IMR-90 (cell line): ENCODE measurements at regions not wholly inside any gene's neighbourhood (a gene's known extent, or its start where the extent isn't known, plus 50 kb on each side); places are given as distances from the start of the nearest gene placed in this dataset.

Experiments used
- ATAC-seq: fragments of 200-7000 bp; cut with Tn5 transposase; 2 replicates; pipeline ENCODE4 v1.9.1; 2020; ENCODE audit warnings: low read depth, mild to moderate bottlenecking, moderate library complexity
- BruUV-seq: library from RNA; stranded (reverse); fragments of 400-500 nt; replicated peaks from 2 replicates; lab custom pipeline; 2021; lab: Mats Ljungman, UMichigan
- CTCF ChIA-PET: fragments of 300-600 bp; formaldehyde crosslinking; extraction: SDS; loops from one replicate; lab custom pipeline; 2021; ENCODE audit warnings: antibody characterized with exemption; lab: Yijun Ruan, JAX
- POLR2A ChIA-PET: fragments of 300-600 bp; sonication (Branson Sonifier 250); formaldehyde crosslinking; loops from one replicate; lab custom pipeline; 2022; ENCODE audit warnings: antibody characterized with exemption; ENCODE audit not compliant: unreplicated experiment; lab: Charles Lee
- DNase-seq: peaks from one replicate; pipeline ENCODE4 v3.0.0; 2013
- H2AFZ ChIP-seq: replicated peaks from 2 replicates; pipeline ENCODE3; 2013; ENCODE audit warnings: low read length, mild to moderate bottlenecking; ENCODE audit not compliant: poor library complexity
- H2AK5ac ChIP-seq: 2 replicates; pipeline ENCODE4 v1.6.1; 2013; ENCODE audit warnings: low read depth, low read length, inconsistent platforms
- H2AK9ac ChIP-seq: replicated peaks from 2 replicates; pipeline ENCODE3; 2013; ENCODE audit warnings: mild to moderate bottlenecking, low read depth, low read length, moderate library complexity; ENCODE audit not compliant: poor library complexity
- H2BK120ac ChIP-seq: 2 replicates; pipeline ENCODE4 v1.6.1; 2013; ENCODE audit warnings: low read depth, low read length, inconsistent platforms
- H2BK15ac ChIP-seq: 3 replicates; pipeline ENCODE4 v1.6.1; 2013; ENCODE audit warnings: low read depth, low read length, inconsistent platforms
- H2BK20ac ChIP-seq: 2 replicates; pipeline ENCODE4 v1.6.1; 2013; ENCODE audit warnings: low read depth, mild to moderate bottlenecking, inconsistent platforms, low read length, moderate library complexity
- H2BK5ac ChIP-seq: 2 replicates; pipeline ENCODE4 v1.6.1; 2013; ENCODE audit warnings: mild to moderate bottlenecking, low read depth, low read length, inconsistent platforms; ENCODE audit not compliant: poor library complexity, severe bottlenecking
- H3K14ac ChIP-seq: replicated peaks from 2 replicates; pipeline ENCODE4 v1.6.1; 2013; ENCODE audit warnings: low read depth, low read length, inconsistent platforms
- H3K18ac ChIP-seq: 2 replicates; pipeline ENCODE4 v1.6.1; 2013; ENCODE audit warnings: low read depth, low read length, control low read depth
- H3K23ac ChIP-seq: 2 replicates; pipeline ENCODE4 v1.6.1; 2013; ENCODE audit warnings: low read depth, low read length, inconsistent platforms
- H3K27ac ChIP-seq: 2 replicates; pipeline ENCODE4 v1.5.1; 2013; ENCODE audit warnings: mild to moderate bottlenecking, control low read depth, low read length; ENCODE audit not compliant: insufficient read depth
- H3K27me3 ChIP-seq: 2 replicates; pipeline ENCODE4 v1.6.1; 2013; ENCODE audit warnings: low read length; ENCODE audit not compliant: control insufficient read depth, insufficient read depth
- H3K36me3 ChIP-seq: 2 replicates; pipeline ENCODE4 v1.6.1; 2013; ENCODE audit warnings: low read length, mixed read lengths; ENCODE audit not compliant: control insufficient read depth, insufficient read depth
- H3K4ac ChIP-seq: 2 replicates; pipeline ENCODE4 v1.6.1; 2013; ENCODE audit warnings: low read depth, low read length, inconsistent platforms
- H3K4me1 ChIP-seq: 2 replicates; pipeline ENCODE4 v1.6.1; 2013; ENCODE audit warnings: low read length, mixed read lengths; ENCODE audit not compliant: control insufficient read depth, insufficient read depth
- H3K4me2 ChIP-seq: 2 replicates; pipeline ENCODE4 v1.6.1; 2013; ENCODE audit warnings: low read depth, mild to moderate bottlenecking, control low read depth, low read length, moderate library complexity
- H3K4me3 ChIP-seq: 2 replicates; pipeline ENCODE4 v1.5.1; 2013; ENCODE audit warnings: low read depth, mild to moderate bottlenecking, control low read depth, low read length, moderate library complexity; ENCODE audit not compliant: insufficient read depth
- H3K56ac ChIP-seq: 2 replicates; pipeline ENCODE4 v1.6.1; 2013; ENCODE audit warnings: low read length, inconsistent platforms; ENCODE audit not compliant: insufficient read depth; ENCODE audit errors: extremely low read depth
- H3K79me1 ChIP-seq, 2 experiments: 2 replicates each; pipeline ENCODE4 v1.6.1; 2013; ENCODE audit warnings: low read length in 2 of 2, inconsistent platforms in 1 of 2, low read depth in 1 of 2
- H3K9ac ChIP-seq: 2 replicates; pipeline ENCODE4 v1.6.1; 2013; ENCODE audit warnings: low read depth, low read length, control low read depth
- H3K9me1 ChIP-seq: 2 replicates; pipeline ENCODE4 v1.6.1; 2013; ENCODE audit warnings: low read length, inconsistent platforms; ENCODE audit not compliant: insufficient read depth
- H3K9me3 ChIP-seq: 2 replicates; pipeline ENCODE4 v1.6.1; 2013; ENCODE audit warnings: low read length; ENCODE audit not compliant: control insufficient read depth, insufficient read depth
- H4K20me1 ChIP-seq: 2 replicates; pipeline ENCODE4 v1.6.1; 2013; ENCODE audit warnings: low read length, inconsistent platforms; ENCODE audit not compliant: insufficient read depth
- H4K5ac ChIP-seq: 2 replicates; pipeline ENCODE4 v1.6.1; 2013; ENCODE audit warnings: mild to moderate bottlenecking, low read depth, low read length, control low read depth
- H4K8ac ChIP-seq, 2 experiments: 2 replicates each; pipeline ENCODE4 v1.6.1; 2013; ENCODE audit warnings: low read depth in 2 of 2, low read length in 2 of 2, control low read depth in 1 of 2, inconsistent platforms in 1 of 2
- H4K91ac ChIP-seq: 2 replicates; pipeline ENCODE4 v1.6.1; 2013; ENCODE audit warnings: low read depth, low read length, inconsistent platforms; ENCODE audit not compliant: insufficient read depth
- BHLHE40 ChIP-seq: fragments of 150-350 bp; IDR thresholded peaks from 2 replicates; pipeline ENCODE4 v1.6.1; 2016; ENCODE audit warnings: mild to moderate bottlenecking, low read depth, low read length
- CEBPB ChIP-seq: IDR thresholded peaks from 2 replicates; pipeline ENCODE4 v1.6.1; 2012; ENCODE audit warnings: low read depth, low read length, improper control_type of control experiment
- CHD1 ChIP-seq: IDR thresholded peaks from 2 replicates; pipeline ENCODE4 v1.6.1; 2012; ENCODE audit warnings: low read depth, low read length, improper control_type of control experiment
- FOS ChIP-seq: fragments of 150-350 bp; IDR thresholded peaks from 2 replicates; pipeline ENCODE4 v1.6.1; 2016; ENCODE audit warnings: low read depth, low read length
- MAFK ChIP-seq: IDR thresholded peaks from 2 replicates; pipeline ENCODE4 v1.6.1; 2012; ENCODE audit warnings: low read depth, low read length, improper control_type of control experiment
- MXI1 ChIP-seq: IDR thresholded peaks from 2 replicates; pipeline ENCODE4 v1.6.1; 2012; ENCODE audit warnings: low read depth, mild to moderate bottlenecking, low read length, moderate library complexity, borderline replicate concordance
- NFE2L2 ChIP-seq: fragments of 150-350 bp; IDR thresholded peaks from 2 replicates; pipeline ENCODE4 v1.6.1; 2016; ENCODE audit warnings: low read depth, mild to moderate bottlenecking, low read length
- POLR2A ChIP-seq: IDR thresholded peaks from 2 replicates; pipeline ENCODE4 v1.6.1; 2012; ENCODE audit warnings: mild to moderate bottlenecking, low read depth, low read length
- RCOR1 ChIP-seq: IDR thresholded peaks from 2 replicates; pipeline ENCODE4 v1.6.1; 2012; ENCODE audit warnings: mild to moderate bottlenecking, low read length, improper control_type of control experiment; ENCODE audit not compliant: insufficient replicate concordance
- WGBS, 2 experiments: methylation state at CpG; one replicate each; pipeline versions ENCODE4 v1.1.5 to v1.1.7; 2013; ENCODE audit warnings: missing lambda C conversion rate in 2 of 2; ENCODE audit not compliant: insufficient read length in 1 of 2; ENCODE audit errors: extremely low coverage in 2 of 2; 5-methylcytosine and 5-hydroxymethylcytosine counted together
- dilution Hi-C: fragments of 300-500 bp; cut with HindIII; formaldehyde crosslinking; loops from one replicate; pipeline ENCODE4 v1.14.3; 2018; ENCODE audit warnings: low sequenced_read_pairs; ENCODE audit not compliant: unreplicated experiment
- in situ Hi-C: fragments of 300-500 bp; cut with MboI; formaldehyde crosslinking; loops from 3 replicates; pipeline ENCODE4 v1.14.3; 2019; ENCODE audit warnings: low sequenced_read_pairs, inconsistent platforms, mixed read lengths
- intact Hi-C: fragments of 100-400 bp; cut with micrococcal nuclease; formaldehyde crosslinking; loops from 2 replicates; pipeline ENCODE4 v1.10.0; 2022
- TF ChIP-seq, protein P1 (sequence below): fragments of 150-350 bp; IDR thresholded peaks from 2 replicates; pipeline ENCODE4 v1.6.1; 2016; ENCODE audit warnings: low read depth, mild to moderate bottlenecking, low read length, moderate library complexity, borderline replicate concordance
- TF ChIP-seq, protein P2 (sequence below): fragments of 150-350 bp; IDR thresholded peaks from 2 replicates; pipeline ENCODE4 v1.6.1; 2017; ENCODE audit warnings: mild to moderate bottlenecking, antibody characterized with exemption, low read length, low read depth
- TF ChIP-seq, protein P3 (sequence below): conservative IDR thresholded peaks from 2 replicates; pipeline ENCODE4 v1.5.1; 2012; ENCODE audit warnings: mild to moderate bottlenecking, low read depth, low read length, improper control_type of control experiment

DNA sequence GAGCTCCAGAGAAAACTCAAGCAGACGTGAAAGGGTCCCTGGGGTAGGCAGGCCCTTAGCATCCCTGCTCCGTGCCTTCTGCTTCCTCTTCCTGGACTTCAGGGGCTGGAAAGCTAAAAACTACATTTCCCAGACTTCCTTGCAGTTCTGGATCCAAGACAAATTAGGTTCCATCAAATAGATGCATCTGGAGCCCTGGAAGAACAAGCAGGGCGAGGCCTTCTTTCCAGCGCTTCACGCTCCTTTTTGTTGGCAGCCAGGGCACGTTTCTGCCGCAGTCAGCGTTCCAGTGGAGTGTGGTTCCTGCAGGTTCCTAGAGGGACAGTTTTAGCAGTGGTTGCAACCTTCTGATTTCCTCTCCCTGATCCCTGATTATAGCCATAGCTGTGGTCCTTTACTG, 53.6 kb upstream of the MSX1 start:
- Histone ChIP-seq H3K36me3 (no peaks in the 10 kb centered on the region), H3K4me3 (no peak overlapping the region), H2BK15ac (no peak overlapping the region), H3K4ac (no peak overlapping the region), H2AFZ (no peak overlapping the region), H4K91ac (no peak overlapping the region), H3K27ac (no peak overlapping the region), H3K9me1 (no peaks in the 10 kb centered on the region), H3K79me1 (no peaks in the 10 kb centered on the region), H2AK5ac (no peak overlapping the region), H3K4me2 (no peak overlapping the region), H2BK20ac (no peak overlapping the region), H4K8ac (no peak overlapping the region), H2AK9ac (no peak overlapping the region), H3K56ac (no peak overlapping the region), H2BK120ac (no peak overlapping the region), H4K20me1 (no peaks in the 10 kb centered on the region), H3K14ac (no peak overlapping the region), H3K9me3 (no peaks in the 10 kb centered on the region), H3K9ac (no peak overlapping the region), H4K5ac (no peak overlapping the region), H2BK5ac (no peak overlapping the region), H3K18ac (no peak overlapping the region), H3K23ac (no peak overlapping the region), H3K4me1 (no peaks in the 10 kb centered on the region), H3K27me3 (peaks cover 6% of the 10 kb centered on the region; the same call in 1 of the 2 replicates)
- ChIA-PET CTCF (no interaction called here), POLR2A (no interaction called here)
- BruUV-seq = no TSS peak
- in situ Hi-C loops (no loop called here), intact Hi-C loops (no loop called here), dilution Hi-C loops (no loop called here)
- ATAC-seq (no peak), DNase-seq (no peak)
- TF ChIP-seq CHD1 (no peak), FOS (no peak), MAFK (no peak), BHLHE40 (no peak), CEBPB (no peak), POLR2A (no peak), NFE2L2 (no peak), RCOR1 (no peak), MXI1 (no peak)
- TF ChIP-seq, protein P1, sequence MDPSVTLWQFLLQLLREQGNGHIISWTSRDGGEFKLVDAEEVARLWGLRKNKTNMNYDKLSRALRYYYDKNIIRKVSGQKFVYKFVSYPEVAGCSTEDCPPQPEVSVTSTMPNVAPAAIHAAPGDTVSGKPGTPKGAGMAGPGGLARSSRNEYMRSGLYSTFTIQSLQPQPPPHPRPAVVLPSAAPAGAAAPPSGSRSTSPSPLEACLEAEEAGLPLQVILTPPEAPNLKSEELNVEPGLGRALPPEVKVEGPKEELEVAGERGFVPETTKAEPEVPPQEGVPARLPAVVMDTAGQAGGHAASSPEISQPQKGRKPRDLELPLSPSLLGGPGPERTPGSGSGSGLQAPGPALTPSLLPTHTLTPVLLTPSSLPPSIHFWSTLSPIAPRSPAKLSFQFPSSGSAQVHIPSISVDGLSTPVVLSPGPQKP = no peak
- TF ChIP-seq, protein P2, sequence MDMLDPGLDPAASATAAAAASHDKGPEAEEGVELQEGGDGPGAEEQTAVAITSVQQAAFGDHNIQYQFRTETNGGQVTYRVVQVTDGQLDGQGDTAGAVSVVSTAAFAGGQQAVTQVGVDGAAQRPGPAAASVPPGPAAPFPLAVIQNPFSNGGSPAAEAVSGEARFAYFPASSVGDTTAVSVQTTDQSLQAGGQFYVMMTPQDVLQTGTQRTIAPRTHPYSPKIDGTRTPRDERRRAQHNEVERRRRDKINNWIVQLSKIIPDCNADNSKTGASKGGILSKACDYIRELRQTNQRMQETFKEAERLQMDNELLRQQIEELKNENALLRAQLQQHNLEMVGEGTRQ = no peak
- TF ChIP-seq, protein P3, sequence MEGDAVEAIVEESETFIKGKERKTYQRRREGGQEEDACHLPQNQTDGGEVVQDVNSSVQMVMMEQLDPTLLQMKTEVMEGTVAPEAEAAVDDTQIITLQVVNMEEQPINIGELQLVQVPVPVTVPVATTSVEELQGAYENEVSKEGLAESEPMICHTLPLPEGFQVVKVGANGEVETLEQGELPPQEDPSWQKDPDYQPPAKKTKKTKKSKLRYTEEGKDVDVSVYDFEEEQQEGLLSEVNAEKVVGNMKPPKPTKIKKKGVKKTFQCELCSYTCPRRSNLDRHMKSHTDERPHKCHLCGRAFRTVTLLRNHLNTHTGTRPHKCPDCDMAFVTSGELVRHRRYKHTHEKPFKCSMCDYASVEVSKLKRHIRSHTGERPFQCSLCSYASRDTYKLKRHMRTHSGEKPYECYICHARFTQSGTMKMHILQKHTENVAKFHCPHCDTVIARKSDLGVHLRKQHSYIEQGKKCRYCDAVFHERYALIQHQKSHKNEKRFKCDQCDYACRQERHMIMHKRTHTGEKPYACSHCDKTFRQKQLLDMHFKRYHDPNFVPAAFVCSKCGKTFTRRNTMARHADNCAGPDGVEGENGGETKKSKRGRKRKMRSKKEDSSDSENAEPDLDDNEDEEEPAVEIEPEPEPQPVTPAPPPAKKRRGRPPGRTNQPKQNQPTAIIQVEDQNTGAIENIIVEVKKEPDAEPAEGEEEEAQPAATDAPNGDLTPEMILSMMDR = no peak
- WGBS, 2 experiments = 20% methylated on average over 2 of the region's 8 CpGs; no CpG with 5 or more reads in 1 of the 2 experiments
